SIG-M5 (cell line): ENCODE measurements at regions not wholly inside any gene's neighbourhood (a gene's known extent, or its start where the extent isn't known, plus 50 kb on each side); places are given as distances from the start of the nearest gene placed in this dataset.
"Not testable (repeated sequence)": the region's sequence is repeated elsewhere in the genome, so short reads cannot be mapped to it uniquely, and the experiment has no call there.

ENCODE experiments used
- DNase-seq: peaks from one replicate; lab custom pipeline; 2025; lab: John Stamatoyannopoulos, UW

- DNase-seq = not testable (repeated sequence)
Measured at GRCh38 chr3:125917020-125917549, 51.9 kb upstream of the ROPN1B start.

- not testable (repeated sequence) for DNase-seq
Measured at GRCh38 chr3:125918024-125918423, 51.0 kb upstream of the ROPN1B start.

- DNase-seq = not testable (repeated sequence)
Measured at GRCh38 chr3:125918451-125918850, 50.5 kb upstream of the ROPN1B start.

DNA sequence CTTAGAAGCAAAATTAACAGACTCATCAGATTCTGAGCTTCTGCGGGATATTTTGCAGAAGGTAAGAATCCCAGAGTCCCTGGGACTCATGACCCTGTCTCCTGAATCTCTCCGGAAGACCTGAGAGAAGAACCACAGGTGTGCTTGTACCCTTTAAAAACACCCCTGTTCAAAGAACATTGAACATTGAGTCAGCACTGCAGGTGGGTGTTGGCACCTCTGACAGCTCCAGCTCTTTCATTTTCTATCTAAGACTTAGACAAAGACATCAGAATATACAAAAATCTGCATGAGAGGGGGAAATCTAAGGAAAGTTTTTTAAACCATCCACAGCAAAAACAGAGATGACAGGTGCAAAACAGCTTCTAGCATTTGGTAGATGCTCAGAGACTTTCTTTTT lies 50.1 kb upstream of the ROPN1B start:
- DNase-seq = not testable (repeated sequence)
